ENCODE measurements at regions not wholly inside any gene's neighbourhood (a gene's known extent, or its start where the extent isn't known, plus 50 kb on each side); places are given as distances from the start of the nearest gene placed in this dataset.

DNA sequence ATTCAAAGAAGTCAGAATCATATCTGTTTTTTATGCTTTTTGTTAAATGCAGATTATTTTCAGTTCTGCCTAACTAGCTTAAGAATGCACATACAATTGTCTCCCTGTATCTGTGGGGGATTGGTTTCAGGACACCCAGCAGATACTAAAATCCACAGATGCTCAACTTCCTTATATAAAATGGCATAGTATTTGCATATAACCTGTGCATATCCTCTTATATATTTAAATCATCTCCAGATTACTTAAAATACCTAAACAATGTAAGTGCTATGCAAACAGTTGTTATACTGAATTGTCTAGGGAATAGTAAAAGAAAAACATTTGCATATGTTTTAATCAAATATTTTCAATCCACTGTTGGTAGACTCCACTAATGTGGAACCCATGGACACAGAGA is 279.4 kb downstream of the TMA16 start:
- no peak for DNase-seq

GRCh38 chr4:163776957-163777356 is 282.5 kb downstream of the TMA16 start:
- DNase-seq = no peak

DNA sequence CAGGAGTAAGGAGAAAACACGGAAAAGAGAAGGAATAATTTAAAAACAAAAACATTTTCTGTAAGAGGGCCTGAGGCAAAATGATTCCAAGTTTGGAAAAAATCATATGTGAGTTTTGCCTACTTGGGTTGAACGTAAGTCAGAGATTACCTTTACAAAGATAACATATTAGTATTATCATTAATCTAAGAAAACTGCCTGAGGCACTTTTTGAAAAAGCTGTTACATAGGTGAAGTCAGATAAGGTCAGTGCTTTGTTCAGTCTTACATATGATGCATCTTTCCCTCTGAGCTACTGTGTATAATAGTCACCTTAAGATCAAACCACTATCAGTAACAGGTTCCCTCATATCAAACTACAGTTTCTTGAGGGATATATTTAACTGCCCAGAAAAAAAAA is 287.2 kb downstream of the TMA16 start:
- no peak for DNase-seq

- no peak for DNase-seq
These were observed 295.7 kb downstream of the TMA16 start for GRCh38 chr4:163790231-163790630.

- DNase-seq = no peak
These were observed 301.4 kb downstream of the TMA16 start for GRCh38 chr4:163795885-163796284.

- DNase-seq = no peak
These were observed 309.5 kb downstream of the TMA16 start for GRCh38 chr4:163804001-163804400.

DNA sequence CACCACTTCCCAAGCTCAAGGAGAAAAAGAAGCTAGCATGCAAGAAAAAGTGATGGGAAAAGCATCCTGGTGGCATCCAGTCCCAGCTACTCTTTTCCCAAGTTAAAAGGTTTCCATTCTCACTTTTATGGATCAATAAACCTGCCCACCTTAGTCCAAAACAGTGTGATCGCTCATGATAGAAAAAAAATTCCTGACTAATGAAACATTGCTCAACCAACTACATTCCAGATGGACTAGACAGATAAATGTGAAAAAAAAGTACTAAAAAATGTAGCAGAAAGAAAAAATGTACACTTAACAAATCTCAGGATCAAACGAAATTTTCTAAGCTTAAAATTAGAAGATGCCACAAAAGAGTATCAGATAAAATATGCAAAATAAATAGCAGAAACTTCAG is 312.2 kb downstream of the TMA16 start:
- no peak for DNase-seq

DNA sequence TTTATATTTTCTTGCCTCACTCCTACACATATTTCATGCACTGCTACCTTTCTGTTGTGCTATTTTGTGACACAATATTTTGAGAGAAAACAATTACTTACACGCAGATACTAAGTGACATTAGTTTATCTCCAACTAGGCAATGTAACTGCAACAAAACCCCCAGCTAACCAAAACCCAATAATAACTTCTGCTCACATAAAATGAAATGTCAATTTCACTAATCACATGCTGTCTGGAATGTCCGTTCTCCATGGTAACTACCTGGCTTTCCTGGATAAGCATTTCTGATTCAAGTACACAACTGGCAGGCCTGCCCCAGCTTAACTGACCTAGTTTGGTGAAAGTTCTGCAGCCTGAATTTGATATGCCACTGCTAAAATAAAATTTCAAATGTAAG is 313.5 kb downstream of the TMA16 start:
- no peak for DNase-seq

GRCh38 chr4:163810755-163811154 is 316.3 kb downstream of the TMA16 start:
- no peak for DNase-seq

DNA sequence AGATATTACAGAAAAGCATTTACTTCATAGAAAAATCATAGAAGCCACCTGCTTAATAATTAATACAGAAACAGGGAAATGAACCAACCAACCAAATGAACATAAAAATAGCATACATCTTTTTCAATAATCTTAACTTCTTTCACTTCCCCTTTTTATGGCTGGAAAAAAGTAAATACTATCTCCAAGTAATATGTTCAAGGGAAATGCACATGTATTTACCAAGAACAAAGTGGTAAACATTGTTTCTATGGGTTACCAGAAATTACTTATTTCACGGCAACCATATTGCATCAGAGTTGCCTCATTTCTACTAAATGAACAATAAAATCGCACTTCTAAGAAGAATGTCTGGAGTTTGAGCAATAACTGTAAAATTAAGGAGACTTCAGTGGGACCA is 321.3 kb downstream of the TMA16 start:
- no peak for DNase-seq

DNA sequence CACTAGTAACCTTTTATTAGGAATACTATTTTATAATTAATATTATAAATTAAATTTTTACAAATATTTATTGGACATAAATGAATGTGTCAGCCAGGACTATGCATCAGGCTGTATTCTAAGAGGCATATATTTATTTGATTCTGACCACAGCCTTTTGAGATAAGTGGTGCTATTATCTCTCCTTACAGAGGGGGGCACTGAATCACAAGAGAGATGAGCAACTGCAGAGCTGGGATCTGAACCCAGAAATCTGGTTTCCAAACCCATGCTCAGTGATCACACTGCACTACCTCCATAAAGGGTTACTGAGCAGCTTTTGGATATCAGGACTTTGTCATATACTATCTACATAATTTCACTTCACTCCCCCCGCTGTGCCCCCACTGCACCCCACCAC is 322.0 kb downstream of the TMA16 start:
- DNase-seq = no peak

GRCh38 chr4:163818673-163819072 is 324.2 kb downstream of the TMA16 start:
- DNase-seq = no peak

DNA sequence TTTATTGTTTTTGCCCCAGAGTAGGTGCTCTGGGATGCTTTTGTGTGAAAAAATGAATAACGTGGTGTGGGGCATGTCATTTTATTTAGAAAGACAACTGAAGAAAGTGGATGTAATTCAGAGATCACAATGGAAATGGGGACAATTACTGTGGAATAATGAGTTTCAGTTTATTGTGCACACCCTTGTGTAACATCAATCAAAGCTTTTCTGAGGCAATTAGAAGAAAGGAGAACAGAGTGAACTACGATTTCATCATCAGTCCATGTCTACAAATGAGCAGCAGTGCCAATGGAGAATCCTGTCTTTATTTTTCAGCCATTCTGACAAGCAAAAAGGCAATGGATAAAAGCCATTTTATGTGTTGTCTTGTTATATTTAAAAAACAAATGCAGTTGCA is 339.2 kb downstream of the TMA16 start:
- no peak for DNase-seq

DNA sequence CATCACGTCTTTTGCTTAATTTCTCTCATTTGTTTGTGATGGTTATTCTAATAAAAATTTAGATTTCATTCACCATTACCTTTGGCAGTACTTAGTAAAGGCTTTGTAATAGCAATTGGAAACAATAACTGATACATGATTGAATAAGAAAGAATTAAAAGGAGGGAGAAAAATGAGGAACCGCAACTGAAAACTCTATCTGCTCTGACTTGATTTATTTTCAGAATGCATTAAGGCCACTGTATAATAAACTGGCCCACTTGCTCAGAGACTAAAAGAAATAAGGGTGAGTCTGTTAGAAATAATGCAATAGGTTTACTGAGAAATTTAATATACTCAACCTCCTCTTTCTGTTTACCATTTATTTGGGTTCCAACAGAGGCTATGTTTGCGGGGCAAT is 351.5 kb downstream of the TMA16 start:
- DNase-seq = no peak

DNA sequence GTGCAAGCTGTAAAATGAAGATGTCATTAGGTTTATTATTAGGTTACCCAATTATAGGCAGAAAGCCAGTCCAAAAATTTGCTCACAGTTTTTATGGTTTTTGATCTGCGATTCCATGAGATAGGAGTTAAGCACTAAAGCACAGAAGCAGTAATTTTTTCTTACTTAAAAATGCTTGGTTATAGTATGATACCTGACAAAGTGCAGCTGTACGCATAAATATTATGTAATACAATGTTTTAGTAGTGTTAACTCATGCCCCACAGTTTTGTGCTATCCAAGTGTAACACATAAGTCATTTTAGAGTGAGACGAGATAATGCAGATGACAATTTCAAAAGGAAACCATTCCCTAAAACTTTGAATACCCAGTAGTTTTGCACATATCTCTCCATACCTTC is 357.8 kb downstream of the TMA16 start:
- DNase-seq = no peak

GRCh38 chr4:163857903-163858302 is 363.4 kb downstream of the TMA16 start:
- no peak for DNase-seq

- no peak for DNase-seq
These were observed 364.0 kb downstream of the TMA16 start for GRCh38 chr4:163858515-163858914.

DNA sequence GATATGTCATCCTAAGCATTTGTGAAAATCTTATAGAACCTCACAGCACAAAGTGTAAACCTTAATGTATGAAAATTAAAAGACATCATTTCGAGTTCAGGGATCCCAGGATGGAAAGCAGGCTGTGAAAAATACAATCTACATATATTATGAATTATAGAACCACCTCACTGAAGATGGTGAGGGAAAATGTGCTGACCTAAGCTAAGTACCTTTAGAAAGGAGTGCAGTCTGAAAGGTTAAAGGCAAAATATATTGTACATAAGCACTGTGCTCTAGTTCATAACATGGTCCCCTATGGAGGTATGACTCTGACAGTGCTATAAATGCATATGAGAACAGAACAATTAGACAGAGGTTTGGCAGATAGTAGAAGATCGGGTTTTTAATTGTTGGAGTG is 368.6 kb downstream of the TMA16 start:
- no peak for DNase-seq

- DNase-seq = no peak
These were observed 370.5 kb downstream of the TMA16 start for GRCh38 chr4:163865010-163865409.

DNA sequence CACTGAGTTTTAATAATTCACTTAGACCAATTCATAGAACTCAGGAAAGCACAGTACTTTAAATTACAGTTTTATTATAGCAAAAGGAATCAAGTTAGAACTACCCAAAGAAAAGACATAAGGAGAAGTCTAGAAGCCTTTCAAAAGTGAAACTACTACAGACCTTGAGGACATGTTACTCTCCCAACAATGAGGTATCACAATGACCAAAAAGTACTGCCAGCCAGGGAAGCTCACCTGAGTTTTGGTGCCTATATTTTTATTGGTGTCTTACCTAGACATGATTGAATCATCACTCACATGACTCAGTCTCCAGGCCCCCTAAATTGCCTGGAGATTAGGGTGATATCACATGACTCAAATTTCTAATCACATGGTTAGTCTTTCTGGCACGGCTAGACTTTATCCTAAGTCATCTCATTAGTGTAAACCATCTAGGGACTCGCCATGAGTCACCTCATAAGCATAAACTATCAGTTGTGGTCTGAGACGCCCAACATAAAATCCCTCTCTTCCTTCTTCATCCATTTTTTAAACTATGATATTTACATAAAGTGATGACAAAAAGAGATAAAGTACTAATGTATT is 372.3 kb downstream of the TMA16 start:
- no peak for DNase-seq

GRCh38 chr4:163868445-163868844 is 374.0 kb downstream of the TMA16 start:
- DNase-seq = no peak

- DNase-seq = no peak
These were observed 376.6 kb downstream of the TMA16 start for GRCh38 chr4:163871078-163871477.

DNA sequence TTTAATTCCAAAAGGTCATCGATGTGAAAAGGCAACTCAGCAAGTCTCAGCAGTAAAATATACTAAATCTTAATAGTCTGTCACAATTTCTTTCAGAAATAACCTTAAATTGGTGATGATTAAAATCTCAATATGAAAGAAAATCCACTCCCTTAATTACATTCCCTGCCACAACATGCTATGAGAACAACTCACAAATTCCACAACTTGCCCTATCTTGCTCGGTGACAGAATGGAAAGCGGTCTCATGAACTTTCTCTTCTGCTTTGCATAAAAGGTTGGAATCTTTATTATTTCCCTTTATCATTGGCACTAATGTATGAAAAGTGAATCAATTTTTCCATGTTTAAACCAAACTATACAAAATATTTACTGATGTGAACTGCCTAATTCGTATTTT is 380.8 kb downstream of the TMA16 start:
- no peak for DNase-seq

DNA sequence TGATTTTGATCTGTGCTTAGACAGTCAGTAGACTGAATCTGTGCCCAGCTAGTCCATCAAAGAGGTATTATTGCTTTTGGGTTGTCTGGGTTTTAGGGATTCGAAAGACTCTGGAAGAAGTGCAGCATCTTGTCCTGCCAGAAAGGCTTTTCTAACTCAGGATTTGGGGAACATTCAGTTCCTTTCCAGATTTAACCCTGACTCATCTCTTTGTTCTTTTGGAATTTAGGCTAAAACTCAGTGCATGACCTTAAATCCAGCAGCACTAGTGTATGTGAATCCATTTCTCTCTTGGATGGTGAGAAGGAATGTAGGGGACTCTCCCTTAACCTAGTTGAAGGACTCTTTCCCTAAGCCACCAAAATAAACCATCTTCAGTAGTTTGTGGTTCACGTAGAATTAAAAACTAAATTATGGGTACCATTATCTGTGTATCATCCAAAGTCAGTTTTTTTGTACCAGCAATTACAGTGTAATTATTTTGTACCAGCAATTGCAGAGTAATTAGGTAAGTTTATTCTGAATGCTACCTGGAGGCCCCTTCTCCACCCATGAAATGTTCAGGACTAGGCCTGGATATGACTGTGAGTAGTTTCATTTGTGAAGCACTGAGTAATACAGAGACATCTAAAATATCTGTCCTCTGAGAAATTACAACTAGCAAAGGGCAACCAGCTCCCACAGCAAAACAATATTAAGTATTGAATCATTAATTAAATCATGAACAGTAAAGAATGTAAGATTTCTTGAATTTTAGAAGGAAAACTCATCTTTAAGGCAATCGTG is 384.0 kb downstream of the TMA16 start:
- no peak for DNase-seq

GRCh38 chr4:163892417-163892816 is 397.9 kb downstream of the TMA16 start:
- DNase-seq = no peak

Measured in NCI-H748 treated with DMSO at 0.1 percent for 48 hours (cell line).